Activated B cell treated with CpG ODN at 0.5 μM for 24 hours (primary cell): ENCODE measurements at regions not wholly inside any gene's neighbourhood (a gene's known extent, or its start where the extent isn't known, plus 50 kb on each side); places are given as distances from the start of the nearest gene placed in this dataset.

Experiments used
- ATAC-seq: fragments of 200-7000 bp; cut with Tn5 transposase; one replicate; pipeline ENCODE4 v1.10.0; 2021; ENCODE audit warnings: low read depth, mild to moderate bottlenecking, moderate library complexity
- CTCF ChIA-PET: fragments of 350-600 bp; sonication (Branson Sonifier 250); formaldehyde crosslinking; loops from one replicate; lab custom pipeline; 2021; ENCODE audit warnings: antibody characterized with exemption; lab: Charles Lee
- POLR2A ChIA-PET: fragments of 350-600 bp; sonication (Branson Sonifier 250); formaldehyde crosslinking; loops from one replicate; lab custom pipeline; 2021; ENCODE audit warnings: antibody characterized with exemption; lab: Charles Lee
- DNase-seq: peaks from one replicate; pipeline ENCODE4 v3.0.0; 2022
- H3K27ac Mint-ChIP-seq: one replicate; pipeline ENCODE4 v1.8.0; 2020; ENCODE audit warnings: mixed read lengths
- H3K27me3 Mint-ChIP-seq: one replicate; pipeline ENCODE4 v1.8.0; 2021; ENCODE audit warnings: mixed read lengths
- H3K36me3 Mint-ChIP-seq: one replicate; pipeline ENCODE4 v1.8.0; 2021; ENCODE audit warnings: low read depth, mixed read lengths
- H3K4me1 Mint-ChIP-seq: one replicate; pipeline ENCODE4 v1.8.0; 2021; ENCODE audit warnings: mixed read lengths
- H3K4me3 Mint-ChIP-seq: one replicate; pipeline ENCODE4 v1.8.0; 2020; ENCODE audit warnings: mild to moderate bottlenecking, mixed read lengths
- H3K9me3 Mint-ChIP-seq: one replicate; pipeline ENCODE4 v1.8.0; 2020; ENCODE audit warnings: mixed read lengths
- intact Hi-C: fragments of 100-400 bp; cut with micrococcal nuclease; formaldehyde crosslinking; loops from one replicate; pipeline ENCODE4 v1.15.1; 2024
- TF ChIP-seq, protein P1 (sequence below): fragments of 200-600 bp; IDR thresholded peaks from one replicate; pipeline ENCODE4 v1.8.0; 2022; ENCODE audit warnings: antibody characterized with exemption, mild to moderate bottlenecking

DNA sequence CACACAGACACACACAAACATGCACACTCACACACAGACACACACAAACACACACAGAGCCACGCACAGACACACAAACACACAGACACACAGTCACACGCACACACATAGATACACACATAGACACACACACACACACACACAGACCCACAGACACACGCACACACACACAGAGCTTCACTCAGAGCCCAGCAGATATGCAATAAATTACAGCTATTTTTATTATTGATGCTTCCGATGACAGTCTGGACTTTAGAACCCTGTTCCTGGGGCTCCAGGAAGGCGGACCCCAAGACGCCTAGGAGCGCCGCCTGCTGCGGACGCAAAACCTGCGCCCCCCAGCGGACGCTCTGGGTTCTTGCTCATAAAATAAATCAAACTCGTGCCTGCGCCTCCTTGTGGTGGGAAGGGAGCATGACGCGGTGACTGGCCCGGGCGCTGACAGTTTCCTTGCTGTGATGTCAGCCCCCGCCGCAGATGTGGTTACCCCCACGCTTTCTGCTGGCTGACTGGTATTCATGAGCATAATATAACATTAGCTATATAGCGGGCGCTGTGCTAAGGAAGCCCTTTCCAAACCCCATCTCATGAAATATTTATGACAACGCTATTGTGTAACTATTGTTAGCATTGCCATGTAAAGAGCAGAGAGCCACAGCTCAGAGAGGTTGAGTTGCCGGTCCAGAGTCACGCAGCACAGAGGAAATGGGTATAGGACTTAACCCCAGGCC, 64.4 kb upstream of the TM9SF2 start:
- peak; percentile 87 for DNase-seq
- Mint-ChIP-seq H3K27ac (peak overlapping the region; percentile 76), H3K4me1 (peaks cover 66% of the 10 kb centered on the region), H3K27me3 (peaks cover 2% of the 10 kb centered on the region), H3K4me3 (peak overlapping the region; percentile 66), H3K36me3 (no peaks in the 10 kb centered on the region), H3K9me3 (no peaks in the 10 kb centered on the region)
- ATAC-seq = peak; percentile 59
- ChIA-PET POLR2A (interaction anchor here (0.6 to 4.9 kb wide), 12 partner anchors 11 to 236 kb away, joined by 3 to 45 read pairs (median 6); partner anchors contain the start of genes GPR183 and UBAC2), CTCF (interaction anchor here (0.6 to 8.4 kb wide), 48 partner anchors 11 to 354 kb away, joined by 3 to 342 read pairs (median 5); no protein-coding TSS in a partner anchor)
- intact Hi-C loops = loop anchor here (1.0 to 10.0 kb wide), 6 partner anchors 17 to 1238 kb away; partner anchors contain the start of gene TMTC4
- TF ChIP-seq, protein P1, sequence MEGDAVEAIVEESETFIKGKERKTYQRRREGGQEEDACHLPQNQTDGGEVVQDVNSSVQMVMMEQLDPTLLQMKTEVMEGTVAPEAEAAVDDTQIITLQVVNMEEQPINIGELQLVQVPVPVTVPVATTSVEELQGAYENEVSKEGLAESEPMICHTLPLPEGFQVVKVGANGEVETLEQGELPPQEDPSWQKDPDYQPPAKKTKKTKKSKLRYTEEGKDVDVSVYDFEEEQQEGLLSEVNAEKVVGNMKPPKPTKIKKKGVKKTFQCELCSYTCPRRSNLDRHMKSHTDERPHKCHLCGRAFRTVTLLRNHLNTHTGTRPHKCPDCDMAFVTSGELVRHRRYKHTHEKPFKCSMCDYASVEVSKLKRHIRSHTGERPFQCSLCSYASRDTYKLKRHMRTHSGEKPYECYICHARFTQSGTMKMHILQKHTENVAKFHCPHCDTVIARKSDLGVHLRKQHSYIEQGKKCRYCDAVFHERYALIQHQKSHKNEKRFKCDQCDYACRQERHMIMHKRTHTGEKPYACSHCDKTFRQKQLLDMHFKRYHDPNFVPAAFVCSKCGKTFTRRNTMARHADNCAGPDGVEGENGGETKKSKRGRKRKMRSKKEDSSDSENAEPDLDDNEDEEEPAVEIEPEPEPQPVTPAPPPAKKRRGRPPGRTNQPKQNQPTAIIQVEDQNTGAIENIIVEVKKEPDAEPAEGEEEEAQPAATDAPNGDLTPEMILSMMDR = peak; percentile 99

DNA sequence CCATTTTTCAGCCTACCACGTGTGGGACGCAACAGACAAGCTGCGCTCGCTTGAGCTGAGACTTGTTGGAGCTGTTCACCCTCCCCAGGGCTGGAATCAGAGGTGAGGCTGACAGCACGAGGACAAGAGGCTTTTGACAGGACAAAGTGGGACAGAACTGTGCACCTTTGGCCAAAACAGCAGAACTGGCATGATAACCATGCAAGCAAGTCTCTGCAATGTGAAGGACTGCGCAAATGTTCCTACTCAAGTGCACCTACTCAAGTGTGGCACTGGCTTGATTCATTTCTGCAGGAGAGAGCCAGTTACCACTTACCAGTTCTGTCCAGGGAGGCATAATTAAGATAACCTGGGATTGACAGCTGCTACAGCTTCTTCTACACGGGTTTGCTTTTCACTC, 62.2 kb upstream of the TM9SF2 start:
- Mint-ChIP-seq H3K36me3 (no peaks in the 10 kb centered on the region), H3K27ac (no peak overlapping the region), H3K4me3 (no peak overlapping the region), H3K27me3 (peaks cover 2% of the 10 kb centered on the region), H3K4me1 (peaks cover 44% of the 10 kb centered on the region), H3K9me3 (no peaks in the 10 kb centered on the region)
- ChIA-PET POLR2A (interaction anchor here (0.6 kb wide), 1 partner anchor 554 kb away, joined by 3 read pairs; no protein-coding TSS in a partner anchor), CTCF (interaction anchor here (1.4 to 8.4 kb wide), 5 partner anchors 56 to 263 kb away, joined by 6 to 342 read pairs (median 11); no protein-coding TSS in a partner anchor)
- no peak for DNase-seq
- TF ChIP-seq, protein P1 = no peak
- intact Hi-C loops = loop anchor here (10.0 kb wide), 1 partner anchor 1236 kb away; the partner anchor contains the start of gene TMTC4
- ATAC-seq = no peak

DNA sequence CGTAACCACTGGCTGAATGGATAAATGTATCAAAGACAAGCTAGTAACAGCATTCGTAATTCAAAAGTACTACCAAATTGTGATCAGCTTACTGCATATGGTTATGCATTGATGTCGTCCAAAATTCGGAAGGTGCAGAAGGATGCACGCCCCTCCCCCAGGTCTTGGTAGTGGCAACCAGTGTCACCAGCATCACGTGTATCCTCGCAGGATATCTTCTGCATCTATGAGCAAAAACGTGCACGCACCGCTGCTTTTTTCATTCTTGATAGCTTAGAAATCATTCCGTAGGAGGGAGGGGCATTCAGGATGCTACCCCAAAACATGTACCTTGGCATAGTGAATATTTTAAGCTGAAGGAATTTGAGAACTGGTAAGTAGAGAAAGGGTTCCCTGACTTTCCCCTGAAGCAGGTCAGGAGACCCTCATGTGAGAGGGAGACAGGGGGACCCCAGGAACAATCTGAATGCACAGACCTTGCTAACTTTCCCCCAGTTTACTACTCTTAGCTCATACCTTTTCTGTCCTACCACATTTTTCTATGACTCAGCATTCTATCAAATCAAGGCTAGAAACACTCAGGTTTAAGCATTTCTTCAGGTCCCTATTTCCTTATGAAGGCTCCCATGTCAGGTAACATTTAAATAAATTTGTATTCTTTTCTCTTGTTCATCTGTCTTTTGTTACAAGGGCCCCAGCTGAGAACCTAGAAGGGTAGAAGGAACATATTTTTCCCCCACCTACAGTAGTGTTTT, 61.2 kb upstream of the TM9SF2 start:
- H3K27ac Mint-ChIP-seq = no peak overlapping the region
- H3K9me3 Mint-ChIP-seq = no peaks in the 10 kb centered on the region
- no peak overlapping the region for H3K4me3 Mint-ChIP-seq
- intact Hi-C loops = loop anchor here (5.0 to 10.0 kb wide), 3 partner anchors 102 to 1662 kb away; partner anchors contain the start of gene TMTC4
- H3K27me3 Mint-ChIP-seq = peaks cover 2% of the 10 kb centered on the region
- TF ChIP-seq, protein P1 = no peak
- ATAC-seq (no peak), DNase-seq (no peak)
- ChIA-PET POLR2A (no interaction called here), CTCF (interaction anchor here (0.8 to 8.4 kb wide), 11 partner anchors 10 to 1075 kb away, joined by 3 to 342 read pairs (median 6); partner anchors contain the start of gene CLYBL)
- H3K36me3 Mint-ChIP-seq = no peaks in the 10 kb centered on the region
- peaks cover 37% of the 10 kb centered on the region for H3K4me1 Mint-ChIP-seq

DNA sequence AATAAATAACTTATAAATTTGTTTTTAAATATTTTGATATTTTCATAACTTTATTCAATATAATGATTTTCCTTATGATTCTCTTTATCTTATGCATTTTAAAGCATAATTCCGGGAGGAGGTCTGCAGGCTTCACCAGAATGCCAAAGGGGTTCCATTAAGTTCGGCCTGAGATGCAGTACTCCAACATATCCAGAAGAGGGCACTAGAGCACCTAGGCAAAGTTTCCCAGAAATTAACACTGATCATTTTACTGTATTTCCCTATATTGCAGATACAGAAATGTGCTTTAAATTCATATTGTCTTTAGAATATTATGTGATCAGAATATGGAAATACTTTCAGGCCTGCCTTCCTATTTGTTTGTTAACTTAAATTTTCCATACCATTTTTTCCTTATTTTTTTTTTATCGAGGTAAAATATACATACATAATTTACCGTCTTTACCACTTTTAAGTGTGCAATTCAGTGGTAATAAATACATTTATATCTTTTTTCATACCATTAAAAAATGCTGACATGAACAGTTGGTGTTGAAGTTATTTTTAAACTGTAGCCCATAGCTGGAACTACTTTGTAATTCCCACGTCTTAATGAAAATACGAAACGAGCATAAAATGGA, 58.9 kb upstream of the TM9SF2 start:
- H3K36me3 Mint-ChIP-seq = no peaks in the 10 kb centered on the region
- no peaks in the 10 kb centered on the region for H3K9me3 Mint-ChIP-seq
- peaks cover 2% of the 10 kb centered on the region for H3K27me3 Mint-ChIP-seq
- TF ChIP-seq, protein P1 = peak; percentile 99
- no peak overlapping the region for H3K4me3 Mint-ChIP-seq
- ChIA-PET CTCF (interaction anchor here (0.6 to 2.3 kb wide), 13 partner anchors 14 to 1868 kb away, joined by 3 to 15 read pairs (median 5); no protein-coding TSS in a partner anchor), POLR2A (no interaction called here)
- H3K4me1 Mint-ChIP-seq = peaks cover 16% of the 10 kb centered on the region
- ATAC-seq (peak; percentile 78), DNase-seq (no peak)
- no peak overlapping the region for H3K27ac Mint-ChIP-seq
- intact Hi-C loops = loop anchor here (1.0 to 5.0 kb wide), 8 partner anchors 64 to 1660 kb away; partner anchors contain the start of gene CLYBL
